Kidney (tissue), 13 donors: ENCODE measurements at regions not wholly inside any gene's neighbourhood (a gene's known extent, or its start where the extent isn't known, plus 50 kb on each side); places are given as distances from the start of the nearest gene placed in this dataset.

Source experiments
- DNase-seq, 5 donors: peaks; one replicate each; pipeline ENCODE4 v3.0.0-alpha.2; 2013 to 2020
- FAIRE-seq: peaks from 2 replicates; lab custom pipeline; 2012; peaks lifted over from hg19 to GRCh38; lab: Jason Lieb, UNC
- H3K27ac ChIP-seq, 2 donors: one replicate each; pipeline ENCODE4 v1.7.0; 2013; ENCODE audit warnings: low read depth in 2 of 2, low read length in 2 of 2, inconsistent platforms in 1 of 2
- H3K27me3 ChIP-seq: one replicate; pipeline ENCODE4 v1.7.1; 2013; ENCODE audit warnings: low read length, inconsistent platforms; ENCODE audit not compliant: control insufficient read depth, insufficient read depth
- H3K36me3 ChIP-seq, 3 donors: one replicate each; pipeline versions ENCODE4 v1.7.0 to v1.7.1; 2013; ENCODE audit warnings: low read length in 3 of 3, control low read depth in 1 of 3, inconsistent platforms in 1 of 3; ENCODE audit not compliant: insufficient read depth in 3 of 3, control insufficient read depth in 2 of 3
- H3K4me1 ChIP-seq, 3 donors: one replicate each; pipeline versions ENCODE4 v1.7.0 to v1.7.1; 2013; ENCODE audit warnings: low read length in 3 of 3, inconsistent platforms in 1 of 3, low read depth in 1 of 3; ENCODE audit not compliant: control insufficient read depth in 2 of 3, insufficient read depth in 2 of 3
- H3K4me3 ChIP-seq, 3 donors: one replicate each; pipeline versions ENCODE4 v1.7.0 to v1.8.1; 2013; ENCODE audit warnings: low read length in 3 of 3, control low read depth in 1 of 3, inconsistent platforms in 1 of 3
- H3K9ac ChIP-seq, 3 donors: one replicate each; pipeline versions ENCODE4 v1.7.0 to v1.7.1; 2013; ENCODE audit warnings: low read length in 3 of 3, control low read depth in 1 of 3, inconsistent platforms in 1 of 3
- H3K9me3 ChIP-seq, 3 donors: one replicate each; pipeline versions ENCODE4 v1.7.0 to v1.7.1; 2013; ENCODE audit warnings: low read length in 3 of 3, control low read depth in 1 of 3, inconsistent platforms in 1 of 3; ENCODE audit not compliant: control insufficient read depth in 2 of 3, insufficient read depth in 1 of 3
- intact Hi-C: fragments of 100-400 bp; cut with DNase I; formaldehyde crosslinking; loops from one replicate; pipeline ENCODE4 v1.11.1; 2022
- TF ChIP-seq, protein P1 (sequence below): IDR thresholded peaks from 3 replicates; pipeline ENCODE4 v1.5.1; 2012; ENCODE audit warnings: mild to moderate bottlenecking, moderate library complexity, borderline replicate concordance; ENCODE audit not compliant: insufficient read depth; ENCODE audit errors: extremely low read depth
- donor health status: control.
- donor health status: control.
- donor health status: control.
- donor health status: control.
- donor health status: control.
- donor health status: DM: yes; HTN: yes; CAD: no.
- donor health status: Normal renal cell carcinoma (clear cell type).

DNA sequence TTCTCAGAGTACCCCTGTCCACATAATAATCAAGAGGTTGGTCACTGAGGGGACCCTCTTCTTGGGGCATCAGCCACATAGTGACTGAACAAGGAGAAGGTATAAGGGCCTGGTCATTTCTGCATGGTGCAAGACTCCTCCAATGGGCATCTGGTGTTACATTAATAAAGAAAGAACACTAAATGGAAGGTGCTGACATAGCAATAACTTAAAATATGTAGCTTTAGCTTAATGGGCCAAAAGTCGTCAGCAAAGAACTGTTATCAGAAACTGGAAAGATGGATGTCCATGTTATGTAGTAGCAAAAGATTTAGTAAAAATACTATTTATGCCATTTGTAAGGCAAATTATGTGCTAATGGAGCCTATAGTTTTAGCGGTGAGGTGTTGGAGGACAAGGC, 916.5 kb upstream of the SOX11 start:
- TF ChIP-seq, protein P1, sequence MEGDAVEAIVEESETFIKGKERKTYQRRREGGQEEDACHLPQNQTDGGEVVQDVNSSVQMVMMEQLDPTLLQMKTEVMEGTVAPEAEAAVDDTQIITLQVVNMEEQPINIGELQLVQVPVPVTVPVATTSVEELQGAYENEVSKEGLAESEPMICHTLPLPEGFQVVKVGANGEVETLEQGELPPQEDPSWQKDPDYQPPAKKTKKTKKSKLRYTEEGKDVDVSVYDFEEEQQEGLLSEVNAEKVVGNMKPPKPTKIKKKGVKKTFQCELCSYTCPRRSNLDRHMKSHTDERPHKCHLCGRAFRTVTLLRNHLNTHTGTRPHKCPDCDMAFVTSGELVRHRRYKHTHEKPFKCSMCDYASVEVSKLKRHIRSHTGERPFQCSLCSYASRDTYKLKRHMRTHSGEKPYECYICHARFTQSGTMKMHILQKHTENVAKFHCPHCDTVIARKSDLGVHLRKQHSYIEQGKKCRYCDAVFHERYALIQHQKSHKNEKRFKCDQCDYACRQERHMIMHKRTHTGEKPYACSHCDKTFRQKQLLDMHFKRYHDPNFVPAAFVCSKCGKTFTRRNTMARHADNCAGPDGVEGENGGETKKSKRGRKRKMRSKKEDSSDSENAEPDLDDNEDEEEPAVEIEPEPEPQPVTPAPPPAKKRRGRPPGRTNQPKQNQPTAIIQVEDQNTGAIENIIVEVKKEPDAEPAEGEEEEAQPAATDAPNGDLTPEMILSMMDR = no peak
- Histone ChIP-seq H3K36me3 (no peaks in the 10 kb centered on the region), H3K9ac (no peak overlapping the region), H3K27ac (no peak overlapping the region), H3K4me1 (no peaks in the 10 kb centered on the region), H3K4me3 (no peak overlapping the region), H3K27me3 (no peaks in the 10 kb centered on the region), H3K9me3 (no peaks in the 10 kb centered on the region)
- FAIRE-seq (no peak), DNase-seq (no peak)
- intact Hi-C loops = no loop called here

DNA sequence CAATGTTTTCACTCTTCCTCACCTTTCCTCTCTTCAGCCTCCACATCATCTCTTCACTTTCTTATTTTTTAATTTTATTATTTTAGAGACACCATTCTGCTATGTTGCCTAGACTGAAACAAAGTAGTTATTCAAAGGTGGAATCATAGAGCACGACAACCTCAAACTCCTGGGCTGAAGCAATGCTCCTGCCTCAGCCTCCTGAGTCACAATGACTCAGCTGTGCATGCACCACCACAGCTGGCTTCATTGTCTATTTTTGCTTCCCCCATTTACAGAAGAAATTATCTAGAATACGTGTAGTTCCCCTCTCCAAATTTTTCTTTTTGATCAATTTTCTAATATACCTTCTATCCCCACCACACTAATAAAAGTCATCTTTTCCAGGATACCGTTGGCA, 911.5 kb upstream of the SOX11 start:
- Histone ChIP-seq H3K27me3 (no peaks in the 10 kb centered on the region), H3K9ac (no peak overlapping the region), H3K27ac (no peak overlapping the region), H3K9me3 (peaks cover 0 to 3% (median 0%) of the 10 kb centered on the region in 3 donors), H3K4me1 (no peaks in the 10 kb centered on the region), H3K36me3 (no peaks in the 10 kb centered on the region), H3K4me3 (no peak overlapping the region)
- no peak for FAIRE-seq
- intact Hi-C loops = no loop called here
- DNase-seq = no peak
- TF ChIP-seq, protein P1 = no peak

DNA sequence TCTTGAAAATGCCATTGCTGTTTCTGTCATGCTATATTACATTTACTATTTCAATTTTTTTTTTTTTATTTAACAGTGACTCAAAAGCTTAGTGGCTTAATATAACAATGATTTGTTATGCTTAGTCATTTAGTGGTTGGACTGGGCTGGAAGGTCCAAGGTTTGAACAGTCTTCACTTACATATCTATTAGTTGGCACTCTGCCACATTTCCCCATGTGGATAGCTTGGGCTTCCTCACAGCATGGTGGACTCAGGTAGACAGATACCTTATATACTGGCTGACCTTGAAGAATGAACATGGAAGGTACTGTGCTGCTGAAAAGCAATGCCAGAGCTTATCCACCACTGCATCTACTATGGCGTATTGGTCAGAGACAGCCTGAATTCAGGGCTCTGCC, 909.5 kb upstream of the SOX11 start:
- Histone ChIP-seq H3K4me1 (no peaks in the 10 kb centered on the region), H3K27me3 (no peaks in the 10 kb centered on the region), H3K27ac (no peak overlapping the region), H3K36me3 (no peaks in the 10 kb centered on the region), H3K4me3 (no peak overlapping the region), H3K9me3 (peaks cover 0 to 3% (median 0%) of the 10 kb centered on the region in 3 donors), H3K9ac (no peak overlapping the region)
- FAIRE-seq = no peak
- TF ChIP-seq, protein P1 = no peak
- no peak for DNase-seq
- intact Hi-C loops = no loop called here

- Histone ChIP-seq H3K27me3 (no peaks in the 10 kb centered on the region), H3K36me3 (no peaks in the 10 kb centered on the region), H3K4me1 (no peaks in the 10 kb centered on the region), H3K27ac (no peak overlapping the region), H3K4me3 (no peak overlapping the region), H3K9me3 (peaks cover 0 to 4% (median 0%) of the 10 kb centered on the region in 3 donors), H3K9ac (no peak overlapping the region)
- DNase-seq (peak in 1 of 5 donors; percentile 22), FAIRE-seq (no peak)
- TF ChIP-seq, protein P1 = no peak
- intact Hi-C loops = no loop called here
Observed at GRCh38 chr2:4791488-4791887, 900.7 kb upstream of the SOX11 start.
